ENCODE measurements at regions not wholly inside any gene's neighbourhood (a gene's known extent, or its start where the extent isn't known, plus 50 kb on each side); places are given as distances from the start of the nearest gene placed in this dataset.

DNA sequence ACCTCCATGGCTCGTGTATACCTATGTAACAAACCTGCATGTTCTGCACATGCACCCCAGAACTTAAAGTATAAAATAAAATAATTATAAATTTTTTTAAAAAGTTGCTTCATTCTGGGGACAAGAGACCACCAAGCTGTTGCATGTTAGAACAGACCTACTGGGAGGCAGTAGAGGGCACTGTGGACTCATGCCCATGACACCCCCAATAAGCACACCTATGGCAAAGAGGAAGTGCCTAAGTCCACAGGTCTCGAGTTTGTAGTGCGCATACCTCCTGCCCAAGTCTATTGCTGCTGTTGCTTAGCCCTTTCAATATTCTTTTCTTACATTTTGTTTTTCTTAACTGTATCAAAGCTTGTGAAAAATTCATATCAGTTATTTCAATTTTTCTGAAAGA is 267.9 kb upstream of the THBS1 start:
- no peak for DNase-seq (ENCODE audit: low spot score)

DNA sequence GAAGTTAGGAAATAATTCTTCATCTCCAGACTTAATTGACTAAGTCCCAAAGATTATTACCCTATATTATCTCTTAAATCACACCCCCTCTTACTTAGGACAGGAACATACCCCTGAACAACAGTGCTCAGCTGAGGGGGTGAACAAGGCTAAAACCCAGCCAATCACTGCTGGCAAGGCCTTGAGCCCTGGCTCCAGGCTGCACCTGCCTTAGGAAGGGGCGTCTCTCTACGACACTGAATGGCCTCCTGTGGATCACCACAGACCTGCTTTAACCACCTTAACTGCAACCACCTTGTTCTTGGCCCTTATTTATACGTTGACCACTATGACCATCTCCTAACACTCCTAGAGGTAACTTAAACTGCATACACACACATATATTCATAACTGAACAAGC is 267.4 kb upstream of the THBS1 start:
- no peak for DNase-seq (ENCODE audit: low spot score)

DNA sequence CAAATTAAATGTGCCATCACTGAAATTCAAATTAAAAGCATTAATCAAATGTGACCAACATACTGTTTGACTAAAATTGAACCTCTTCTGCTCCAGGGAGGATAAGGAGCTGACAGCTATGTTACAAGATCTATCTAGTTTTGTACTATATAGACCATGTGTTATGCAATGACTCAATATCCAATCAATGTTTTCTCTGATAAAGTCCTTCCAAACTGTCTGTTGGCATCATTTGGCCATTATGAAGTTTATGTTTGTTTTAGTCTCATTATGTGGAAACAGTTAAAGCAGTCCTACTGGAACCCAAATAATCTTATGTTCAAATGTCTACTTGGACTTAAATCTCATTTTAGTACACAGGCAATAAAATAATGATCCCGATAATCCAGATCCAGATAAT is 267.0 kb upstream of the THBS1 start:
- DNase-seq (ENCODE audit: low spot score): no peak

DNA sequence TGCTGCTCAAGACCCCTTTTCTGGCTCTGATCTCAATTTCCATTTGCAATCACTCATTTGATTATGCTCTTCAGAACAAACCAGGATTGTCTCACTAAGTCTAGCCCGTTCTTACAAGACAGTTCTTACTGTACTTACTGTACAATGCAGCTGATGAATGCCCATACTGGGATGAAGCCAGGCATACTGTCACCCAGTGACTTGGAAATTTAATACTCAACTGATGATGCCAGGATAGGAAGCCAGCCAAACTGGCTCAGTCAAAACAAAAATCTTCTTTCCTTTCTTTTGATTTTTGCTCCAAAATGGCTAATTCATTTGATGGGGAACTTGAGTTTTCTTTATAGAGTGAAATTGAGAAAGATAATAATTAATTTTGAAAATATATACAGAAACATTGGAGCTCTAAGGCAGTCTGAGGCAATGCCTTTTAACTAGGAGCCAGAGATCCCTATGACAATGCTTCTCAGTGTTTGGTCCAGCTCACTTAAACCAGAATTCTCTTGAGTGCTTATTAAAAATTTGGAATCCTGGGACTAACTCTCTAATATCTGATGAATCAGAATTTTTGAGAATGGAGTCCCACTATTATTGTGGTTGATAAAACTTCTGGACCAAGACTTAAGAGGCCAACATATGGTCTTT is 265.6 kb upstream of the THBS1 start:
- DNase-seq (ENCODE audit: low spot score): no peak

DNA sequence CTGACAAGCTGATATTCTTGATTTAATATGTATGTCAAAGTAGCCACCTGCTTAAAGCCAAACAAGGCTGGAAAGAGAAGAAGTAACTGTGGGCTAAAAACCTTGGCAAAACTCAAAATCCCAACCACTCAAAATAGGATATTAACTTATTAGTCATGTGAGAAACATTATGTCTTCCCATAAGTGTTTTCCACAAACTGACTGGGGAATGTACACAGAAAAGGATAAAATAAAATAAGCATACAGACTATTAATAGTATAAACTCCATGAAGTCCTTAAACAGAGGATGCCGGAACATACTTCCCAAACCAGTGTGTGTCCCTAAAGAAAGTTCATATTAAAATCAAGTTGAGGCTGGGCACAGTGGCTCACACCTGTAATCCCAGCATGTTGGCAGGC is 263.7 kb upstream of the THBS1 start:
- no peak for DNase-seq (ENCODE audit: low spot score)

DNA sequence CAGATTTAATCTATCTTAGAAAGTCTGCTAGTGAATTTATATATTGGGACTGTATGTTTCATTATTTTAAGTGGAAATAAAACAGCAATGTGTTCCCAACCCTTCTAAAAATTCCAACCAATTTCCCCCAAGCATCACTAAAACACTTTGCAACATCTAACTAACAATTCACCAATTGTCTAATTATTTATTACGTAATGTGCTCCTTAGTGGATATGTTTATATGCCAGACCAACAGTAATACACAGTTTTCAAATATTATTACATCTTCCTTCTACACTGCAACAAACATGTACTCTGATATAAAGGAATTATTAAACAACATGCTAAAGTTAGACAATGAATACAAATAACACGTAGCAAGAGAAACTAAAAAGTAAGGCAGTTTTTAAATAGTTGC is 262.6 kb upstream of the THBS1 start:
- DNase-seq (ENCODE audit: low spot score): no peak

DNA sequence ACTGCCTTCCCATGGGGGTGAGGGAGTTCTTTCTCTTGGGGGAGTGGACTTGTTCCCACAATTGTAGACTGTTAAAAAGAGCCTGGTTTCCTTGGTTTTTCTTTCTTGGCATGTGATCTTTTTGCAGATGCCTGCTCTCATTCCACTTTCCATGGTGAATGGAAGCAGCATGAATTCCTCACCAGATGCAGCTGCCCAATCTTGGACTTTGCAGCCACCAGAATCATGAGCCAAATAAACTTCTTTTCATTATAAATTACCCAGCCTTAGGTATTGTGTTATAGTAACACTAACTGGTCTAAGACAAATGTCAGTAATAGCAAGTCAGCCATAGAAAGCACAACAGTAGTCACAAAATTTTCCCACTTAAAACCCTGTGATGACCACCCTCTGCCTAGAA is 260.5 kb upstream of the THBS1 start:
- DNase-seq (ENCODE audit: low spot score): no peak

DNA sequence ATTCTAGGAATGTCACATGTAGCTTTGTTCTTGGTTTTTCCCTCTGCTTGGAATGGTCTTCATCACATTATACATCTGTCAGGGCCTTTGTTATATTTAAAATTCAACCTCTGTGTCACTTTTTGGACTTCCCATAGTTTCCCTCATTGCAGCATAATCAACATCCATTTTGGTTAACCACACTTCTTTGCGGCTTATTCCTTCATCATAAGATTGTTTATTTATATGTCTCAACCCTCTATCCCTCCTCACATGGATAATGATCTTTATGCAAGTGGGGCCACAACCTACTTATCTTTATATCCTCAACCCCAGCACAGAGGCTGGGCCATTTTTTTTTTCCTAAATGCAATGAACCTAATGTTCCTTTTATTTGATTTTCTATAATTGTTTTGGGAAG is 260.0 kb upstream of the THBS1 start:
- no peak for DNase-seq (ENCODE audit: low spot score)

DNA sequence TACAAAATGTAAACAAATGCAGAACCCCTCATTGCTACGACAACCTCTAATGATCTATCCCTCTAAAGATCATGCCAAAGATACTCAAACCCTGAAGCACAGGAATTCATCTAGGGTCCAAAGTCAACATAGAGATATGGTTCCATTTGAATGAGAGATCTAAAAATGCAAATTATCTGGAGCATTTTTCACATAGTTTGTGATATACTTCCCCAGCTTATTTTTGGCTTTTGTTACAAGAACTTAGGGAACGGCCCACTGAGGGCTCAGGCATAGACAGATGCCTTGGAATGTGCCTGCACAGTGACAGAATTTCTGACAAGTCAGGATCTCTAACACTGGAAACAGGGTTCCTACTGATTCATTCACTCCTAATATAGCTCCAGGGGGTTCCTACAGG is 258.9 kb upstream of the THBS1 start:
- DNase-seq (ENCODE audit: low spot score): no peak

DNA sequence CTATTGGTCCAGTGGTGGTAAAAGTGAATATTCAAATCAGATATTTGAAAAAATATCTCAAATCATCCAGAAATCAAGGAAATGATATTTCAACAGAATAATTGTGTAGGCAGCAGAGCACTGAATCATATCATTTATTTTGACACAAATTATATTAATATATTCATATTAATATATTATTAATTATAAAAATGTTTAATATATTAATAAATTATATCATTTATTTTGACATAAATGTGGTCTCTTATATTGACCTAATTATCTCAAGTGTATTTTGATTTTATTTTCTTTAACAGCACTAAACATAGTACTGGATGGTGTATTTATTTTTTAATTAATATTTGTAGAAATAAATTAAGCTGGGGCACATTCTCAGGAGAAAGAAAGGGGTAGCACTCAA is 257.7 kb upstream of the THBS1 start:
- no peak for DNase-seq (ENCODE audit: low spot score)

DNA sequence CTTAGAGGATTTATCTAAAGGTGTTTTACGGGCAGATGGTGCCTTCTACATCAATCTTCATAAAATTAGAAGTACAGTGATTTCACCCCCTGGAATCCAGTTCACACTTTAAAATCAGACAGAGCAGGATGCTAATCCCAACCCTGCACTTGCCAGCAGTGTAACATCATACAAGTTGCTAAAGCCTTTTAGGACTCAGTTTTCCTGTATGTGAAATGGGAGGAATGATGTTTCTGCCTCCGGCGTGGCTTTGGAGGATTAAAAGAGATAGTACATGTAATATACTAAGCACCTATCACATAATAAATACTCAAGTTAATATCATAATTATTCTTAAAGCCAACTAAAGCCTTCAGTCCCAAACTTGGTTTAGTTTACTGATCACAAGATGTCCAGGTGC is 257.2 kb upstream of the THBS1 start:
- no peak for DNase-seq (ENCODE audit: low spot score)

DNA sequence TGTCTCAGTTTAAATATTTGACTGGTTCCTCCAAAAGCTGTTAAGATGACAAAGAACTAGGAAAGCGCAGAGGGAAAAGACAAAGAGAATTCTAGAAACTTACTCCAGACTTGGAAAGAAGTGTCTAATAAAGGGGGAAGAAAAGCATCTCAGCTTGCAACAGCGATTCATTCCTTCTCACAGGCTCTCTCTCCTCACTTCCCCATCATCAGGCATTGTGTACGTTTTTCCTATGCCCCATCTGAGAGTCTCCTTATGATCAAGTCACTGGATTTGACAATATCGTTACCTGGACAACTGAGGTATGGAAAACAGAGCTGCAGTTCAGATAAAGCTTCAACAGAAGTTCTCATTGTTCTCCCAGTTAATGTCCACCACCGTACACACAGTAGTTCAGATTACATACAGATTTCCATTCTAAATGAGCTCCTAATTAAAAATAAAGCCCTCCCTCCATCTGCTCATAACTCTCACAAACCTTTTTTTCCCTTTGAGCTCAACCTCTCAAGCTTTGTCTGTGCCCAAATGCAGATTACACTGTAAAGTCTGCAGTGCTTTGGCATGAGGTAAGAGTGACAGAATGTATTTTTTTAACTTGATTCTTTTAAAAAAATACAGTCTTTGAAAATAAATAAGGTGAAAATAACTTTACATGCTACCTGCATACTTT is 254.4 kb upstream of the THBS1 start:
- DNase-seq (ENCODE audit: low spot score): no peak

DNA sequence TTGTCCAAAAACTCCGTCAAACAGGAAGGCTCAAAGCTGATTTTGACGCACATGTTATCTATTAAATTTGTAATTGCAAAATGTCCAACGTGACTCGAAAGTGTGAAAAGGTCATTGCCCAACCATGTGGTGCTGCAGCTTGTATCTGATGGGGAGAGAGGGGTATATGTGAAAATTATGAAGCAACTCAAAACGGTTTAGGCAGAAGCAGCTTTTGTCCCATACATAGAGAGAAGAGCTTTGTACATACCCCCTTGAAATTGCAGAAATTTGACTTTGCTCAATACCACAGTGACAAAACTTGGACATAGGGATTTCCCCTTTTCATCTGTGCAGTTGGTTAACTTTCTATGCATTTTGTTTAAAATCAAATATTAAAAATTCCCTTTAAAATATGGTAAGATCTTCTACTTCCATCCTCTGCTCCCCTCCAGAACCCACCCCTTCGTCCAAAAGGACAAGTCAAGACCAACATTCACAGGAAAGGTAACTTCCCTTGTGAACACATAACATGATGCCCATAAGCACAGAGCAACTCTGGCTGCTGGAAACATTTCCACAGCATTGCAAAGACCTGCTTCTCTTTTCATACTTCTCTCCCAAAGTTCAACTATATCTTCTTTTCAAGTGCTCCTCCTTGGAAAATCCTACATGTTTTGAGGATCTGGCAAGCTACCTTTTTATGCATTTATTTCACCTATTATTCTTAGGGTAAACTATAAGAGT is 253.7 kb upstream of the THBS1 start:
- DNase-seq (ENCODE audit: low spot score): no peak

DNA sequence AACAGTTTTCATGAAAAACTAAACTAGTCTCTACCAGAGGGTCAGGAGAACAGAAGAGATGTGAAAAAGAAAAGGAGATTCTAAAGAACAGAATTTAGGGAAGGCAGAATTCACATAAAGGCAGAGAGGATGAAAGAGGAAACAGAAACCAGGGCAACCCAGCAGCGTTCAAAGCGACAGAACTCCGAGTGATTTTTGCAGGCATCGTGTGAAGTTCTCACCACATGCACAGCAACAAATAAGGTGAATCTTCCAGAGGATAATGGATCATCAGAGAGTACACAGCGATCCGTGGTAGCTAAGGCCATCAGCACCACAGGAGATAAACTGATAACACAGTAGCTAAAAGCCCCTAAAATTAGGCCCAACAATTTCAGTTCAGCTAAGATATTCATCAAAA is 250.8 kb upstream of the THBS1 start:
- no peak for DNase-seq (ENCODE audit: low spot score)

DNA sequence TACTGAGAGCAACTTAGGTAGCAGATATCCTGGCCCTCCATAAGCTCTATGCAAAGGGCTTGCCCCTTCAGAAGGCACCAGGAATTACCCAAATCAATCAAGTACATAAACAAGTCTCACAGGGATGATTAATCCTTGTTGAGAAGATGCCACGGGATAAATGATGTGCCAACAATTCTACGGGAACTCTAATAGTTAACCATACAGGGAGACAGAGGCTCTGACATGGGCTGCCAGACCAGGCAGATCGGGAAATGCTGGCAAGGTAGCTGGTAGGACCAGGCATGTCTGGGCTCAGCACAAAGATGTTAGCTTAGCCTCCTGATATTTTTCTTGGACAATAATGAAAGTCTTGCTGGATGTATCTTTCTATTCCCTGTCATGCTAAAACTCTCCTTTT is 249.3 kb upstream of the THBS1 start:
- no peak for DNase-seq (ENCODE audit: low spot score)

DNA sequence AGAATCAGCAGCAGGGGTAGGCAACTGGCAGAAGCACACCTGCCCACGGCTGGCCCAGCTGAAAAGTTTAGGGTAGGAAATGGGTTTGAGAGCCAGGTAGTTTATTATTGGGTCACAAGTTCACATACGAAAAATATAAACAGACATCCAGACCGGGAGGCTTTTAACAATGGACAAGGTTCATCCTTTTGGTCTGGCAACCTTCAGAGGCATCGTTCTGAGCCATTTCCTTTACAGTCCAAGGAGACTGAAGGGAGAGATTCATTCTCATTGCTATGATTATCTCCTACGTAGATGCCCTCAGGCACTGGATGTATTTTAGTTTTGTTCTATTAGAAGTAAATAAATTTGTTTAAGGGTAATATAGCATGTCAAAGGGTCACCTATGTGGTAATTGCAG is 248.0 kb upstream of the THBS1 start:
- DNase-seq (ENCODE audit: low spot score): no peak

DNA sequence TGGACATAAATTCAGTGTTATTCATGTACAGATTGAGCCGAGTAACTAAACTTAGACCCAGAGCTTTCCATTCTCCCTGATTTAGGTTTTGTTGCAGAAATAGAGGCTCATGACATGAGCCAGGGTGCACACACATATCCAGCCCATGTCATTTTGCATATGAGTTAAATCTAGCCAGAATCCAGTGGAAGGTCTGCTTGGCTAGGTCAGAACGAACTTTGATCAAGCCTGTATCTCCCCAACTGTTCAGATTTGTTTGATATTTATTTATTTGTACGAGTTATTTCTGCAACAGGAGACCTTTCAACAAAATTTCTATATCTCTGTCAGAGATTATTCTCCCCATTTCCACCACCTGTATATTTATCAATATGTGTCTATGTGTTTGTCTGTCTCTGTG is 247.5 kb upstream of the THBS1 start:
- DNase-seq (ENCODE audit: low spot score): no peak

DNA sequence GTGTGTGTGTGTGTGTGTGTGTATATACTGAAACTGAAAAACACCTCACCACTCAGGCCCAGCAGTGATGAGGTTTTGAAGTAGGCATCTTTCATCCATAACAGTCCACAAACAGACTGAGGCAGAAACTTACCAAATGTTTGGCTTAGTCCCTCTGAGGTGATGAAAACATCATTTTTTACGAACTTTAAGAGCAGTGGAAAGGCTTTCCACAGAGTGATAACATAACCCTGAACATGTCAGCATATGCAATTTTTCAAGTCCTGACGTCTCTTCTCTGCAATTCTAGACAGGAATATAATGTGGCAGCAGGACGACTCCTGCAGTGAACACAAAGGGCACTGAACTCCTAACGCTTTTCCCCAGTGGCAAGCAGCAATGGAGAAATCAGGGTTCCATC is 247.0 kb upstream of the THBS1 start:
- no peak for DNase-seq (ENCODE audit: low spot score)

DNA sequence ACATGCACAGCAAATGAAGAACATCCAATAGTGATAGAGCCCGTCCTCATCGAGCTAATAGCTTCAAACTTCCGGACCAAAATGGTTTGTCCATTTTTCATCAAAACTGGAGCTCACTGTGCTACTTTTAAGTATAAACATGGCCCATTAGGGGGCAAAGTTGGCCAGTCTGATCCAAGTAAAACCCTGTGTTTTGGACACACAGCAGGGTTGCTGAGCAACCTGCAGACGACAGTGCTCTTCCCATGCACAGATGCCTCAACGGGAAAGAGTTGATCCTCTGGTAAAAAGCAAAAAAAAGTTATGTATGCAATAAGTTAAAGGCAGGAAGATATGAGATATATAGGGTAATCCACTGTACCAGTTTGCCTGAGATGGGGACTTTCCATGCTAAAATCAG is 244.0 kb upstream of the THBS1 start:
- DNase-seq (ENCODE audit: low spot score): no peak

DNA sequence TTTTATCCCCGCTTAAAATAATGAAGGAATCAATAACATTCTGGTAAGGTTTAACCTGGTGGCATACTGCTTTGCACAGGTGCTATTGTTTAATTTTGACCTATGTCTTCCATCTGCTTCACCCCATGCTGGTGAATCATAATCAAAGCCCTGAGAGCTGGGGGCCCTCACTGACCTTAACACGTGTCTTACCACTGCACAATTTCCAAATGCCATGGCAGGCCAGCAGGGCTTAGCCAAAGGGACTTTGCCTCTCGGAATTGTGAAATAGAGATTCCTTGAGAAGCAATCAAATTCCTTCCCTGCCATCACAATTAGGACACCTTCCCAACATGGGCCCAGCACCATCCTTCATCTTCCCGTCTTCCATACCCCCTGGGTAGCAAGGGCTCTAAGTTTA is 242.6 kb upstream of the THBS1 start:
- DNase-seq (ENCODE audit: low spot score): no peak

DNA sequence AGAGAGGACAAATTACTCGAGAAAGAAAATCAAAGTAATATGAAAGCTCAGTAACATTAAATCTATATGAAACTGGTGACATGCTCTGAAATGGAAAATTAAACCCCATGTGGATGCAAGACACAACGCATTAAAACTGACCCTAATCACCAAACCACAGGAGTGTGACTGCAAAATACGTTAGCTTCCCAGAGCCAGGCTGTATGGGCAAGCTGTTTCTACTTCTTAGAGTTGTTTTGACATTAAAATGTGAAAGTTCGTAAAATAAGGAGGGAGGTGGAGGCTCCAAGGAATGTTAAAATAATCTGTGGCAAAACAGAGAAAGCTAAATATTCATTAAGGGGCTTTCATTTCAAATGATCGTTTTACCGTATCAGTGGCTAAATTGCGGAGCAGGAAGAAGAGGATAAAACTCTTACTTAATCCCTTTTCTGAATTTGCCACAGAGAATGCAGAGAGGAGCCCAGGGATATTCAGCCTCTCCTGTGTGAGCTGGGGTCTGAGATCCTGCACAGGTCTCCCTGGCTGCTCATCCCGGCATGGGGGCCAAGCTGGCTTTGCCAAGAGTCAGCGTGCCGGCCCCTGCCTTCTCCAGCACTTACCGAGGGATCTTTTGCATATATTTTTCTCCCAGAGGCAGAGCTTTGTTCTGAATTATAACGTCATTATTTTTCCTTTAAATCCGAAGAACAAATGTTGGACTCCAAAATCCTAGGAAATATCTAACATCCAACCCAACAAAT is 239.8 kb upstream of the THBS1 start:
- DNase-seq (ENCODE audit: low spot score): no peak

DNA sequence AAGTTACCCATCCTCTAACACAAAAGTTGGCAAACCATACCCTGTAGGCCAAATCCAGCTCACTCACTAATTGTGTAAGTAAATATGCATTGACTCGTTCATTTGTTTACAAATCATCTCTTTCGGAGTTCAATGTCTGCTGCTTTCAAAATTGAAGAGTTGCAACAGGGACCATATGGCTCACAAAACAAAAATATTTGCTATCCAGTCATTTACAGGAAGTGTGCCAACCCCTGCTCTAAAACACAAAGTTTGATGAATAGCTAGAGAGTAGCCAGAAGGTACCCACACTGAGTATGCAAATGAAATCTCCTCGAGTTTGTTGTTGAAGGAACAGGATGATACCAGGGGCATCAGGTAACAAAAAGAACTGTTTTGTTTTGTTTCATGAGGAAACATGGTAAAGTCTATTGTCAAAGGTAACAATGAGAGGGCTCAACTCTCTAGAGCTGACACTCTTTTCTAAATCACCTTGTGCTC is 236.2 kb upstream of the THBS1 start:
- DNase-seq (ENCODE audit: low spot score): no peak

DNA sequence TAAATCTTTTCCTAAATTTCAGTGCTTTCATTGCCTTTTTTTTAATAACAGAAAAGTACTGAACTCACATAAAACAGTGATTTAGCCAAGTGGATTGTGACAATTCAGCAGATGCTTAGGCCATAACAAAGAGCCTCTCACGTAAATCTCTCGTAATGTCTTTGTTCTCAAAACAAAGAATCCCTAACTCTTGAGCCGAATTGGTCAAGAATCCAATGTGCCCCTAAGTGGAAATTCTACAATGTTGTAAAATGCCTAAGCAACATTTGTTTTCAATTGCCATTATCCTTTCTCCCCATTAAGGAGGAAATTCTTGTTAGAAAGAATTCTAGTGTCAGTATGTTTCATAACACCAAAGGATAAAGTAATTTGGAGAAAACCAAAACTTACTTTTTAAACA is 235.7 kb upstream of the THBS1 start:
- no peak for DNase-seq (ENCODE audit: low spot score)
